OCI-LY3 (cell line): ENCODE measurements at regions not wholly inside any gene's neighbourhood (a gene's known extent, or its start where the extent isn't known, plus 50 kb on each side); places are given as distances from the start of the nearest gene placed in this dataset.

Experiments used
- EZH2phosphoT487 ChIP-seq: fragments of 200-600 bp; shearing (Covaris generic); IDR thresholded peaks from 2 replicates; pipeline ENCODE4 v1.6.1; 2018; ENCODE audit warnings: antibody characterized with exemption, mixed run types, low read depth
- TF ChIP-seq, protein P1 (sequence below): fragments of 200-600, 300-600 bp; sonication (generic); IDR thresholded peaks from 2 replicates; pipeline ENCODE4 v1.5.1; 2014; ENCODE audit warnings: antibody characterized with exemption, low read length, low read depth

DNA sequence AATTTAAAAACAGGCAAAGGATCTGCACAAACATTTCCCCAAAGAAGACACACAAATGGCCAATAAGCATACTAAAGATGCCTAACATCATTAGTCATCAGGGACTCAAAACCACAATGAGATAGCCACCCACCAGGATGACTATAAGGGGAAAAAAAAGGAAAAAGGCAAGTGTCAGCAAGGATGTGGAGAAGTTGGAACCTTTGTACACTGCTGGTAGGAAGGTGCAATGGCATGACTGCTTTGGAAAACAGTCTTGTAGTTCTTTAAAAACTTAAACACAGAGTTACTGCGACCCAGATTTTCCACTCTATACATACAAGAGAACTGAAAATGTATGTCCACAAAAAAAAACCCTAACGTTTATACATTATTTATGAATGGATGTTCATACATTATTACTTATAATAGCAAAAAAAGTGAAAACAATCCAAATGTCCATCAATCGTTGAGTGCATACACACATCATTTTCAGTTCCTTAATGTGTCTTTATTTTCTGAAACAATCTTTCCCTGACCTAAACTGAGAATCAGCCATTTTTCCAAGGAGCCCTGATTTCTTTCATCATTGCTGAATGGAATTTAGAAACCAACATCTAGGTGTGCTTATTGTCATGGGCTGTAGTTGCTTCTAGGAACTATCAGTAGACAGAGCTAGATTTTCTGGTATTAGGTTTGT is 64.7 kb upstream of the TLK1 start:
- TF ChIP-seq, protein P1, sequence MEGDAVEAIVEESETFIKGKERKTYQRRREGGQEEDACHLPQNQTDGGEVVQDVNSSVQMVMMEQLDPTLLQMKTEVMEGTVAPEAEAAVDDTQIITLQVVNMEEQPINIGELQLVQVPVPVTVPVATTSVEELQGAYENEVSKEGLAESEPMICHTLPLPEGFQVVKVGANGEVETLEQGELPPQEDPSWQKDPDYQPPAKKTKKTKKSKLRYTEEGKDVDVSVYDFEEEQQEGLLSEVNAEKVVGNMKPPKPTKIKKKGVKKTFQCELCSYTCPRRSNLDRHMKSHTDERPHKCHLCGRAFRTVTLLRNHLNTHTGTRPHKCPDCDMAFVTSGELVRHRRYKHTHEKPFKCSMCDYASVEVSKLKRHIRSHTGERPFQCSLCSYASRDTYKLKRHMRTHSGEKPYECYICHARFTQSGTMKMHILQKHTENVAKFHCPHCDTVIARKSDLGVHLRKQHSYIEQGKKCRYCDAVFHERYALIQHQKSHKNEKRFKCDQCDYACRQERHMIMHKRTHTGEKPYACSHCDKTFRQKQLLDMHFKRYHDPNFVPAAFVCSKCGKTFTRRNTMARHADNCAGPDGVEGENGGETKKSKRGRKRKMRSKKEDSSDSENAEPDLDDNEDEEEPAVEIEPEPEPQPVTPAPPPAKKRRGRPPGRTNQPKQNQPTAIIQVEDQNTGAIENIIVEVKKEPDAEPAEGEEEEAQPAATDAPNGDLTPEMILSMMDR = no peak
- TF ChIP-seq EZH2phosphoT487 = no peak
